GM23338 (cell line): ENCODE measurements at regions not wholly inside any gene's neighbourhood (a gene's known extent, or its start where the extent isn't known, plus 50 kb on each side); places are given as distances from the start of the nearest gene placed in this dataset.

Experiments used
- CTCF ChIP-seq, 2 experiments: fragments of 200-600 bp in 1 of 2; sonication (generic) in 1 of 2; conservative IDR thresholded peaks; 2 replicates each; pipeline versions ENCODE4 v1.5.1 to v1.6.1; 2016 to 2017; ENCODE audit warnings: antibody characterized with exemption in 2 of 2, low read depth in 2 of 2, mild to moderate bottlenecking in 2 of 2, moderate library complexity in 1 of 2
- EZH2 ChIP-seq: fragments of 200-600 bp; sonication (generic); IDR thresholded peaks from one replicate; pipeline ENCODE4 v1.8.0; 2017; ENCODE audit warnings: antibody characterized with exemption, mild to moderate bottlenecking, low read depth; ENCODE audit not compliant: unreplicated experiment
- EZH2phosphoT487 ChIP-seq: fragments of 200-600 bp; sonication (generic); IDR thresholded peaks from one replicate; pipeline ENCODE4 v1.8.1; 2018; ENCODE audit warnings: antibody characterized with exemption; ENCODE audit not compliant: unreplicated experiment
- JUNB ChIP-seq: IDR thresholded peaks from one replicate; pipeline ENCODE4 v1.6.1; 2016; ENCODE audit warnings: antibody characterized with exemption; ENCODE audit not compliant: unreplicated experiment
- POLR2AphosphoS5 ChIP-seq: IDR thresholded peaks from 2 replicates; pipeline ENCODE4 v1.6.1; 2016; ENCODE audit warnings: antibody characterized with exemption, low read depth
- REST ChIP-seq: IDR thresholded peaks from one replicate; pipeline ENCODE4 v1.6.1; 2018; ENCODE audit warnings: antibody characterized with exemption; ENCODE audit not compliant: unreplicated experiment
- ZNF114 ChIP-seq: fragments of 250-450 bp; sonication (Bioruptor Pico); IDR thresholded peaks from 2 replicates; pipeline ENCODE4 v1.5.0; 2020; ENCODE audit warnings: mild to moderate bottlenecking, moderate library complexity
- ZNF331 ChIP-seq: fragments of 250-450 bp; sonication (Bioruptor Pico); IDR thresholded peaks from 2 replicates; pipeline ENCODE4 v1.5.0; 2020; ENCODE audit warnings: low read depth, mild to moderate bottlenecking, moderate library complexity

GRCh38 chr16:86391486-86391885 is 118.8 kb upstream of the FOXF1 start:
- TF ChIP-seq POLR2AphosphoS5 (no peak), CTCF (conservative IDR thresholded peaks at IDR 0.05; ENCODE audit: low read depth in 2 of 2) (no peak), REST (no peak), EZH2 (no peak), ZNF331 (CRISPR knock-in tag) (no peak), ZNF114 (CRISPR knock-in tag) (no peak), JUNB (no peak), EZH2phosphoT487 (no peak)
